ENCODE measurements at regions not wholly inside any gene's neighbourhood (a gene's known extent, or its start where the extent isn't known, plus 50 kb on each side); places are given as distances from the start of the nearest gene placed in this dataset.

- TF ChIP-seq, protein P1, sequence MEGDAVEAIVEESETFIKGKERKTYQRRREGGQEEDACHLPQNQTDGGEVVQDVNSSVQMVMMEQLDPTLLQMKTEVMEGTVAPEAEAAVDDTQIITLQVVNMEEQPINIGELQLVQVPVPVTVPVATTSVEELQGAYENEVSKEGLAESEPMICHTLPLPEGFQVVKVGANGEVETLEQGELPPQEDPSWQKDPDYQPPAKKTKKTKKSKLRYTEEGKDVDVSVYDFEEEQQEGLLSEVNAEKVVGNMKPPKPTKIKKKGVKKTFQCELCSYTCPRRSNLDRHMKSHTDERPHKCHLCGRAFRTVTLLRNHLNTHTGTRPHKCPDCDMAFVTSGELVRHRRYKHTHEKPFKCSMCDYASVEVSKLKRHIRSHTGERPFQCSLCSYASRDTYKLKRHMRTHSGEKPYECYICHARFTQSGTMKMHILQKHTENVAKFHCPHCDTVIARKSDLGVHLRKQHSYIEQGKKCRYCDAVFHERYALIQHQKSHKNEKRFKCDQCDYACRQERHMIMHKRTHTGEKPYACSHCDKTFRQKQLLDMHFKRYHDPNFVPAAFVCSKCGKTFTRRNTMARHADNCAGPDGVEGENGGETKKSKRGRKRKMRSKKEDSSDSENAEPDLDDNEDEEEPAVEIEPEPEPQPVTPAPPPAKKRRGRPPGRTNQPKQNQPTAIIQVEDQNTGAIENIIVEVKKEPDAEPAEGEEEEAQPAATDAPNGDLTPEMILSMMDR (IDR thresholded peaks at IDR 0.05): no peak
- TF ChIP-seq MAX (CRISPR knock-in tag; IDR thresholded peaks at IDR 0.05) (no peak), CBFB (CRISPR knock-in tag; IDR thresholded peaks at IDR 0.05; ENCODE audit: low read depth) (no peak), GABPB1 (CRISPR knock-in tag; IDR thresholded peaks at IDR 0.05) (no peak), E2F4 (CRISPR knock-in tag; IDR thresholded peaks at IDR 0.05; ENCODE audit: borderline replicate concordance, low read depth) (no peak), ZNF263 (CRISPR knock-in tag; IDR thresholded peaks at IDR 0.05; ENCODE audit: low read depth) (no peak), KAT7 (CRISPR knock-in tag; IDR thresholded peaks at IDR 0.05; ENCODE audit: borderline replicate concordance) (no peak), CREB1 (CRISPR knock-in tag; IDR thresholded peaks at IDR 0.05) (no peak), ATF3 (CRISPR knock-in tag; conservative IDR thresholded peaks at IDR 0.05) (no peak)
- TF ChIP-seq, protein P2, sequence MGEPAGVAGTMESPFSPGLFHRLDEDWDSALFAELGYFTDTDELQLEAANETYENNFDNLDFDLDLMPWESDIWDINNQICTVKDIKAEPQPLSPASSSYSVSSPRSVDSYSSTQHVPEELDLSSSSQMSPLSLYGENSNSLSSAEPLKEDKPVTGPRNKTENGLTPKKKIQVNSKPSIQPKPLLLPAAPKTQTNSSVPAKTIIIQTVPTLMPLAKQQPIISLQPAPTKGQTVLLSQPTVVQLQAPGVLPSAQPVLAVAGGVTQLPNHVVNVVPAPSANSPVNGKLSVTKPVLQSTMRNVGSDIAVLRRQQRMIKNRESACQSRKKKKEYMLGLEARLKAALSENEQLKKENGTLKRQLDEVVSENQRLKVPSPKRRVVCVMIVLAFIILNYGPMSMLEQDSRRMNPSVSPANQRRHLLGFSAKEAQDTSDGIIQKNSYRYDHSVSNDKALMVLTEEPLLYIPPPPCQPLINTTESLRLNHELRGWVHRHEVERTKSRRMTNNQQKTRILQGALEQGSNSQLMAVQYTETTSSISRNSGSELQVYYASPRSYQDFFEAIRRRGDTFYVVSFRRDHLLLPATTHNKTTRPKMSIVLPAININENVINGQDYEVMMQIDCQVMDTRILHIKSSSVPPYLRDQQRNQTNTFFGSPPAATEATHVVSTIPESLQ (CRISPR knock-in tag; IDR thresholded peaks at IDR 0.05): no peak
Measured at GRCh38 chr20:50272724-50273446, 82.3 kb downstream of the CEBPB start.

Measured in WTC11 (cell line).